Kidney epithelial cell (primary cell): ENCODE measurements at regions not wholly inside any gene's neighbourhood (a gene's known extent, or its start where the extent isn't known, plus 50 kb on each side); places are given as distances from the start of the nearest gene placed in this dataset.

Experiments used
- DNase-seq: peaks from one replicate; pipeline ENCODE4 v3.0.0-alpha.2; 2010; ENCODE audit warnings: low read depth
- H3K27me3 ChIP-seq: 2 replicates; pipeline ENCODE4 v1.6.0; 2011; ENCODE audit warnings: low read length; ENCODE audit not compliant: control insufficient read depth, insufficient read depth
- H3K36me3 ChIP-seq: 2 replicates; pipeline ENCODE4 v1.5.1; 2011; ENCODE audit warnings: low read length; ENCODE audit not compliant: control insufficient read depth, insufficient read depth
- H3K4me3 ChIP-seq: 2 replicates; pipeline ENCODE4 v1.5.1; 2011; ENCODE audit warnings: low read depth, mild to moderate bottlenecking, control low read depth, low read length
- TF ChIP-seq, protein P1 (sequence below): IDR thresholded peaks from 2 replicates; pipeline ENCODE4 v1.5.1; 2011; ENCODE audit warnings: mild to moderate bottlenecking, moderate library complexity, low read length, control low read depth, inconsistent platforms; ENCODE audit not compliant: insufficient read depth, poor library complexity, severe bottlenecking

DNA sequence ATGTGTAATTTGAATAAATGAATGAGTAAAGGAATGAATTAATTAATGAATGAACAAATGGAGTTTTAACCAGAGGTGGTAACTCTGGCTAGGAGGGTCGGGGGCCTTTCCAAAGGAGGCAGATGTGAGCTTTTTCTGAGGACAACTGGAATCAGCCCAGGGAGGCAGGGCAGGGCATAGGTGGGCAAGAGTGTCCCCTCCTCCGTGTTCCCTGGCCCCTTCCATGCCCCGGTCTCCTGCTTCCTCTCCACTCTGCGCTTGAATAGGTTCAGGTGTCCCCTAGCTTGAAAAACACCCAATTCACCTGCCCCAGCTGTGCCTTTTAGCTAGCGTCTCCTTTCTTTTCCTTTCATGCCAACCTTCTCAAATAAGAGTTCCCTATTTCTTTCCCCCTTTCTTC, 473.1 kb downstream of the CDH26 start:
- no peak for DNase-seq
- no peaks in the 10 kb centered on the region for H3K27me3 ChIP-seq
- TF ChIP-seq, protein P1, sequence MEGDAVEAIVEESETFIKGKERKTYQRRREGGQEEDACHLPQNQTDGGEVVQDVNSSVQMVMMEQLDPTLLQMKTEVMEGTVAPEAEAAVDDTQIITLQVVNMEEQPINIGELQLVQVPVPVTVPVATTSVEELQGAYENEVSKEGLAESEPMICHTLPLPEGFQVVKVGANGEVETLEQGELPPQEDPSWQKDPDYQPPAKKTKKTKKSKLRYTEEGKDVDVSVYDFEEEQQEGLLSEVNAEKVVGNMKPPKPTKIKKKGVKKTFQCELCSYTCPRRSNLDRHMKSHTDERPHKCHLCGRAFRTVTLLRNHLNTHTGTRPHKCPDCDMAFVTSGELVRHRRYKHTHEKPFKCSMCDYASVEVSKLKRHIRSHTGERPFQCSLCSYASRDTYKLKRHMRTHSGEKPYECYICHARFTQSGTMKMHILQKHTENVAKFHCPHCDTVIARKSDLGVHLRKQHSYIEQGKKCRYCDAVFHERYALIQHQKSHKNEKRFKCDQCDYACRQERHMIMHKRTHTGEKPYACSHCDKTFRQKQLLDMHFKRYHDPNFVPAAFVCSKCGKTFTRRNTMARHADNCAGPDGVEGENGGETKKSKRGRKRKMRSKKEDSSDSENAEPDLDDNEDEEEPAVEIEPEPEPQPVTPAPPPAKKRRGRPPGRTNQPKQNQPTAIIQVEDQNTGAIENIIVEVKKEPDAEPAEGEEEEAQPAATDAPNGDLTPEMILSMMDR: no peak
- H3K4me3 ChIP-seq: no peak overlapping the region
- no peaks in the 10 kb centered on the region for H3K36me3 ChIP-seq

- DNase-seq: no peak
- Histone ChIP-seq H3K27me3 (no peaks in the 10 kb centered on the region), H3K36me3 (no peaks in the 10 kb centered on the region), H3K4me3 (no peak overlapping the region)
- TF ChIP-seq, protein P1: no peak
Observed at GRCh38 chr20:60437418-60437817, 479.2 kb downstream of the CDH26 start.

GRCh38 chr20:60446267-60447111, 488.3 kb downstream of the CDH26 start:
- Histone ChIP-seq H3K4me3 (no peak overlapping the region), H3K36me3 (no peaks in the 10 kb centered on the region), H3K27me3 (no peaks in the 10 kb centered on the region)
- no peak for DNase-seq
- TF ChIP-seq, protein P1: no peak

DNA sequence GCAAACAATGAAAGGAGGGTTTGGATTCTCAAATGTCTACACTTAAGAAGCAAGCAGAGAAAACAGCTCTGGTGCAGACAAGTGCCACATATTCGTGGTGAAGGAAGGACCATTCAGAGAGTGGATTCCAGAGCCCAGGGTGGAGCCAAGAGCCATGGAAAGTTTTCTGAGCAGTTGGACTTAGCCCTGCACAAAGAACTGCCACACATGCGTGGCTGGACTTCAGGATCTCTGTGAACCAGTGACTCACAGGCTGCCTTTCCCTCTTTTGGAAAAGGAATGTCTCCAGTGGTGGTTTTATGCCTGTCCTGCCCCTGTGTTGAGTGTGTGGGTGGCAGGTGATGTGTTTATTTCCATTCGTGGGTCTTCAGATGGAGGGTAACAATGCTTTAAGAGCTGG, 489.5 kb downstream of the CDH26 start:
- Histone ChIP-seq H3K27me3 (no peaks in the 10 kb centered on the region), H3K36me3 (no peaks in the 10 kb centered on the region), H3K4me3 (no peak overlapping the region)
- DNase-seq: no peak
- TF ChIP-seq, protein P1: no peak

DNA sequence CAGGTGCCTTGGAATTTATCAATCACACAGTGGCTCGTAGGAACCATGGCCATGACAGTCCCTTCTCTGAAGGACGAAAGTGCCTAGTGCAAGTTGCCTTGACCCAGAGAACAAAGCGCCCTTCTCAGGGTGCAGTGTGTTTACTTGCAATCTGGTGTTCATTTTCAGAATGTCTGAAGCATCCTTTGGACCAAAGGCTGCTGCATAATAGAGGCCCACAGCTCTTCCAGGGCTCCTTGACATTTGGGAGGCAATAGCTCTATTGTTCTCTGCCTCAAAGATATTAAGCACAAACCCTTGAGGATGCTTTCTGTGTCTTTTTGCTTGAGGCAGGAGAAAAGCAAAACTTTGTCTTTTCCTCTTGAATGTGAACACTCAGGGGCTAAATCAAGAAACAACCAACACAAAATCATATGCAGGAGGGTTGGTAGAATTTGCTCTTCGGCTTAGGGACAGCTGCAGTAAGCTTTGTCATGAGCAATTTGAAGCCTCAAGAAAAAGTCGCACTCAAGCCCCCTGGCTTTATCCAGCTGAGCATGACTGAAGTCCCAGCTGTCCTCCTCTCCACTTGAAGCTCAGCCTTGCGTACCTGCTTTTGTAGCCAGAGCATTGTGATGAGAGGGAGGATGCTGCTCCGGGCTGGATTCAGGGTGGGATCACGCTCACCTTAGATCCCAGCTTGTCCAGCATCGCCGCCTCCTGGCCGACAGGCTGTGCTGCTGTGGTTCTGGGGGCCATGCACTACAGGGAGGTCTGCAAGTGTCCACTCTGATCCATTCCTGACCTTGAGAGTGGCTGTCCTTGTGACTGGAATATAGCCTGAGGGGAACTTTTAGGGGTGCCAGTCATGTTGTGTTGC, 495.4 kb downstream of the CDH26 start:
- Histone ChIP-seq H3K36me3 (no peaks in the 10 kb centered on the region), H3K27me3 (no peaks in the 10 kb centered on the region), H3K4me3 (no peak overlapping the region)
- no peak for DNase-seq
- TF ChIP-seq, protein P1: no peak
